OCI-LY7 (cell line): ENCODE measurements at regions not wholly inside any gene's neighbourhood (a gene's known extent, or its start where the extent isn't known, plus 50 kb on each side); places are given as distances from the start of the nearest gene placed in this dataset.

Source experiments
- EZH2phosphoT487 ChIP-seq: fragments of 200-600 bp; sonication (generic); IDR thresholded peaks from 2 replicates; pipeline ENCODE4 v1.6.1; 2018; ENCODE audit warnings: low read depth, borderline replicate concordance, mild to moderate bottlenecking, mixed run types, antibody characterized with exemption, low read length, moderate library complexity, mixed read lengths
- TF ChIP-seq, protein P1 (sequence below): fragments of 200-600 bp; sonication (generic); conservative IDR thresholded peaks from 2 replicates; pipeline ENCODE4 v1.5.1; 2014; ENCODE audit warnings: mild to moderate bottlenecking, antibody characterized with exemption, low read length, moderate library complexity, mixed read lengths

DNA sequence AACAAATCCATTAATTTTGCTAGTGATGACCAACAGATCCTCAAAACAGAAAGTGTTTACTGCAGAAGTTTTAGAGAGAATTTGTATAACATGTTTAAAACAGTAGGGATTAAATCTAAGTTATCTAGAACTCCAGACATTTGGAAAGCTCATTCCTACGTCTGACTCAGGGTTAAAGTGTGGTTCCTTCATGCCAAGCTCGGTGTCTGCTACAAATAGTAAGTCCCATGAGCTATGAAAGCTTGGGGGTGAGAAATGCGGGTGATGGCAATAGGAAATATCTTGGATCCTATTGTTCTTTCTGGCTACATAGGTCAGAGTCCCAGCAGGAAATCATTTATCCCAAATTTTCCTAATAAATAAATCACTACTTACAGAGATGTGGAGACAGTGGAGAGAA is 867.1 kb downstream of the UQCRFS1 start:
- TF ChIP-seq, protein P1, sequence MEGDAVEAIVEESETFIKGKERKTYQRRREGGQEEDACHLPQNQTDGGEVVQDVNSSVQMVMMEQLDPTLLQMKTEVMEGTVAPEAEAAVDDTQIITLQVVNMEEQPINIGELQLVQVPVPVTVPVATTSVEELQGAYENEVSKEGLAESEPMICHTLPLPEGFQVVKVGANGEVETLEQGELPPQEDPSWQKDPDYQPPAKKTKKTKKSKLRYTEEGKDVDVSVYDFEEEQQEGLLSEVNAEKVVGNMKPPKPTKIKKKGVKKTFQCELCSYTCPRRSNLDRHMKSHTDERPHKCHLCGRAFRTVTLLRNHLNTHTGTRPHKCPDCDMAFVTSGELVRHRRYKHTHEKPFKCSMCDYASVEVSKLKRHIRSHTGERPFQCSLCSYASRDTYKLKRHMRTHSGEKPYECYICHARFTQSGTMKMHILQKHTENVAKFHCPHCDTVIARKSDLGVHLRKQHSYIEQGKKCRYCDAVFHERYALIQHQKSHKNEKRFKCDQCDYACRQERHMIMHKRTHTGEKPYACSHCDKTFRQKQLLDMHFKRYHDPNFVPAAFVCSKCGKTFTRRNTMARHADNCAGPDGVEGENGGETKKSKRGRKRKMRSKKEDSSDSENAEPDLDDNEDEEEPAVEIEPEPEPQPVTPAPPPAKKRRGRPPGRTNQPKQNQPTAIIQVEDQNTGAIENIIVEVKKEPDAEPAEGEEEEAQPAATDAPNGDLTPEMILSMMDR, result no peak
- no peak for TF ChIP-seq EZH2phosphoT487
